HepG2 (cell line): ENCODE measurements at regions not wholly inside any gene's neighbourhood (a gene's known extent, or its start where the extent isn't known, plus 50 kb on each side); places are given as distances from the start of the nearest gene placed in this dataset.

ENCODE experiments used
- ATAC-seq: fragments of 200-7000 bp; cut with Tn5 transposase; 3 replicates; pipeline ENCODE4 v1.9.1; 2020; ENCODE audit warnings: mild to moderate bottlenecking, moderate library complexity
- BruUV-seq: library from RNA; stranded (reverse); fragments of 400-500 nt; replicated peaks from 2 replicates; lab custom pipeline; 2021; lab: Mats Ljungman, UMichigan
- CTCF ChIA-PET: fragments of 300-600 bp; formaldehyde crosslinking; extraction: SDS; loops from one replicate; lab custom pipeline; 2021; ENCODE audit warnings: low total read pairs, inconsistent platforms, low intra/inter-chr PET ratio; lab: Yijun Ruan, JAX
- POLR2A ChIA-PET: fragments of 350-600 bp; sonication (Branson Sonifier 250); formaldehyde crosslinking; loops from one replicate; lab custom pipeline; 2020; ENCODE audit warnings: antibody characterized with exemption, inconsistent platforms; lab: Yijun Ruan, JAX
- DNase-seq: peaks from one replicate; pipeline ENCODE4 v3.0.0-alpha.2; 2015; ENCODE audit warnings: low spot score
- FAIRE-seq: peaks from 3 replicates; lab custom pipeline; 2011; peaks lifted over from hg19 to GRCh38; lab: Jason Lieb, UNC
- H2AFZ ChIP-seq: one replicate; pipeline ENCODE4 v1.6.1; 2011; ENCODE audit warnings: low read length, inconsistent platforms
- H3K27ac ChIP-seq: fragments of 300-600 bp; 3 replicates; pipeline ENCODE4 v1.8.0; 2011; ENCODE audit warnings: mixed run types, mild to moderate bottlenecking, mixed read lengths, low read length, inconsistent platforms; ENCODE audit not compliant: insufficient read depth; ENCODE audit errors: extremely low read length
- H3K27me3 ChIP-seq, 2 experiments: fragments of 200-600 bp in 1 of 2; 2 replicates in 1 of 2; 3 replicates in 1 of 2; pipeline versions ENCODE4 v1.6.0 to v1.8.0; 2011; ENCODE audit warnings: low read length in 2 of 2, mild to moderate bottlenecking in 2 of 2, moderate library complexity in 2 of 2, inconsistent platforms in 1 of 2; ENCODE audit not compliant: insufficient read depth in 2 of 2, control insufficient read depth in 1 of 2
- H3K36me3 ChIP-seq, 2 experiments: fragments of 200-600 bp in 1 of 2; replicated peaks in 1 of 2; 2 replicates in 1 of 2; 3 replicates in 1 of 2; pipeline versions ENCODE4 v1.5.1 to v1.8.0; 2011; ENCODE audit warnings: low read length in 2 of 2, inconsistent platforms in 1 of 2; ENCODE audit not compliant: insufficient read depth in 2 of 2, control insufficient read depth in 1 of 2
- H3K4me1 ChIP-seq: 2 replicates; pipeline ENCODE4 v1.5.1; 2012; ENCODE audit warnings: low read length, inconsistent platforms; ENCODE audit not compliant: insufficient read depth
- H3K4me2 ChIP-seq: 2 replicates; pipeline ENCODE4 v1.6.0; 2011; ENCODE audit warnings: low read depth, low read length, inconsistent platforms
- H3K4me3 ChIP-seq, 3 experiments: fragments of 200-600 bp in 1 of 3; sonication (generic), shearing (Covaris generic) in 1 of 3; replicated peaks in 1 of 3; 2 replicates each; pipeline ENCODE4 v1.5.1; 2011 to 2016; ENCODE audit warnings: low read length in 3 of 3, inconsistent platforms in 2 of 3, low read depth in 2 of 3, mild to moderate bottlenecking in 2 of 3, control low read depth in 1 of 3, mixed read lengths in 1 of 3; ENCODE audit not compliant: insufficient read depth in 1 of 3
- H3K79me2 ChIP-seq: one replicate; pipeline ENCODE4 v1.6.1; 2011; ENCODE audit warnings: low read length, inconsistent platforms; ENCODE audit not compliant: insufficient read depth
- H3K9ac ChIP-seq: 2 replicates; pipeline ENCODE4 v1.6.0; 2011; ENCODE audit warnings: mild to moderate bottlenecking, low read depth, low read length, inconsistent platforms; ENCODE audit not compliant: insufficient read depth
- H3K9me3 ChIP-seq: 2 replicates; pipeline ENCODE4 v1.5.1; 2012; ENCODE audit warnings: mild to moderate bottlenecking, low read length
- H4K20me1 ChIP-seq: 2 replicates; pipeline ENCODE4 v1.6.0; 2011; ENCODE audit warnings: inconsistent platforms, mild to moderate bottlenecking, low read length, moderate library complexity; ENCODE audit not compliant: insufficient read depth
- AKAP8 ChIP-seq: sonication (generic); formaldehyde crosslinking; IDR thresholded peaks from 2 replicates; pipeline ENCODE4 v1.5.1; 2020; ENCODE audit warnings: mild to moderate bottlenecking, missing genetic modification reagents
- HDAC6 ChIP-seq: fragments of 200-600 bp; sonication (generic); IDR thresholded peaks from 2 replicates; pipeline ENCODE4 v1.7.0; 2017; ENCODE audit warnings: mild to moderate bottlenecking, antibody characterized with exemption, low read length, low read depth
- IRF1 ChIP-seq: sonication (generic); formaldehyde crosslinking; IDR thresholded peaks from 2 replicates; pipeline ENCODE4 v1.4.0; 2020; ENCODE audit warnings: low read depth, mild to moderate bottlenecking, missing genetic modification reagents
- KLF9 ChIP-seq: IDR thresholded peaks from 2 replicates; pipeline ENCODE4 v1.6.1; 2016; ENCODE audit warnings: low read depth
- MEF2D ChIP-seq: sonication (generic); formaldehyde crosslinking; IDR thresholded peaks from 2 replicates; pipeline ENCODE4 v1.5.1; 2020; ENCODE audit warnings: mild to moderate bottlenecking, missing genetic modification reagents
- NBN ChIP-seq: fragments of 450-650 bp; conservative IDR thresholded peaks from 2 replicates; pipeline ENCODE4 v1.6.1; 2017
- PAWR ChIP-seq: sonication (generic); formaldehyde crosslinking; IDR thresholded peaks from 2 replicates; pipeline ENCODE4 v1.4.0; 2020; ENCODE audit warnings: missing genetic modification reagents, mild to moderate bottlenecking, borderline replicate concordance
- PBX2 ChIP-seq: IDR thresholded peaks from 2 replicates; pipeline ENCODE4 v1.6.1; 2016; ENCODE audit warnings: control low read depth
- ZNF142 ChIP-seq: sonication (generic); formaldehyde crosslinking; IDR thresholded peaks from 2 replicates; pipeline ENCODE4 v1.4.0; 2020; ENCODE audit warnings: missing genetic modification reagents
- WGBS: methylation state at CpG from one replicate; pipeline ENCODE4 v1.1.6; 2017; ENCODE audit warnings: low lambda C conversion rate; 5-methylcytosine and 5-hydroxymethylcytosine counted together
- in situ Hi-C: cut with HindIII; loops from 2 replicates; pipeline ENCODE4 v1.10.0; 2017; ENCODE audit warnings: low pct_unique_long_range_greater_than_20kb; ENCODE audit not compliant: extremely low pct_ligation_motif_present
- intact Hi-C: fragments of 100-400 bp; cut with micrococcal nuclease; formaldehyde crosslinking; loops from one replicate; pipeline ENCODE4 v1.10.0; 2022; ENCODE audit not compliant: unreplicated experiment

GRCh38 chr2:54020793-54021414, 50.1 kb upstream of the PSME4 start:
- Histone ChIP-seq H3K4me2 (no peak overlapping the region), H3K9ac (no peak overlapping the region), H3K9me3 (no peaks in the 10 kb centered on the region), H3K79me2 (no peaks in the 10 kb centered on the region), H4K20me1 (no peaks in the 10 kb centered on the region), H3K27me3 (no peaks in the 10 kb centered on the region), H2AFZ (no peak overlapping the region), H3K4me3 (no peak overlapping the region), H3K4me1 (peaks cover 7% of the 10 kb centered on the region), H3K27ac (no peak overlapping the region), H3K36me3 (no peaks in the 10 kb centered on the region; a peak in 1 of 5 replicates)
- 93% methylated on average over 7 of the region's 7 CpGs for WGBS
- TF ChIP-seq NBN (no peak), IRF1 (CRISPR knock-in tag) (no peak), HDAC6 (no peak), ZNF142 (no peak), AKAP8 (no peak), MEF2D (CRISPR knock-in tag) (no peak), KLF9 (no peak), PAWR (no peak), PBX2 (CRISPR knock-in tag) (no peak)
- CTCF ChIA-PET = no interaction called here
- intact Hi-C loops (loop anchor here (5.0 kb wide), 1 partner anchor 34 kb away; no protein-coding TSS in a partner anchor), in situ Hi-C loops (no loop called here)
- no TSS peak for BruUV-seq
- FAIRE-seq = no peak
- no peak for ATAC-seq
- no peak for DNase-seq
- POLR2A ChIA-PET = no interaction called here
